Hematopoietic multipotent progenitor cell treated with erythropoietin and hydrocortisone succinate and interleukin-3 and kit ligand, for 8 days (in vitro differentiated cells): ENCODE measurements at regions not wholly inside any gene's neighbourhood (a gene's known extent, or its start where the extent isn't known, plus 50 kb on each side); places are given as distances from the start of the nearest gene placed in this dataset.
A peak's percentile ranks its signal among the peaks of the same experiment; 100 is the strongest.
"Not testable (repeated sequence)": the region's sequence is repeated elsewhere in the genome, so short reads cannot be mapped to it uniquely, and the experiment has no call there.

Experiments
- DNase-seq: peaks from one replicate; pipeline ENCODE4 v3.0.0-alpha.2; 2015

DNA sequence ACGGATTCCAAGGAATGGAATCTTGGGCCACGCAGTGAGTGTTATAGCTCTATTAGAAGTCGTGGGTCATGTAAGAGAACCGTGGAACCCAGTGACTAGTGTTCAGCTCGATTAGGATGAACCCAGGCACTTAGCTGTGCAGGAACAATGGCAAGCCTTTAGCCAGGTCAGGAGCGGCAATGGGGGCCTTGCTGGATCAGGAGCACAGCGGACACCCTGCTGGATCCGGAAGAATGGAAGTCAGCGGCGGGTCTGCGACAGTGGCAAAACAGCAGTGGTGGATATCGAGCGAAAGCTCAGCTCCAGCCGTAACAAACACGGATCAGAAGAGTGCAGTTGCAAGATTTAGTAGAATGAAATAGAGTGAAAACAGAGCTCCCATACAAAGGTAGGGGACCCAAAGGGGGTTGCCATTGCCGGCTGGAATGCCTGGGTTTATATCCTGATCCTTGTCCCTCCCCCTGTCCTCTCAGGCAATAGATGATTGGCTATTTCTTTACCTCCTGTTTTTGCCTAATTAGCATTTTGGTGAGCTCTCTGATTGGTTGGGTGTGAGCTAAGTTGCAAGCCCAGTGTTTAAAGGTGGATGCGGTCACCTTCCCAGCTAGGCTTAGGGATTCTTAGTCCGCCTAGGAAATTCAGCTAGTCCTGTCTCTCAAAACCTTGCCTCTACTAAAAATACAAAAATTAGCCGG lies 618.3 kb upstream of the CBLB start:
- not testable (repeated sequence) for DNase-seq

DNA sequence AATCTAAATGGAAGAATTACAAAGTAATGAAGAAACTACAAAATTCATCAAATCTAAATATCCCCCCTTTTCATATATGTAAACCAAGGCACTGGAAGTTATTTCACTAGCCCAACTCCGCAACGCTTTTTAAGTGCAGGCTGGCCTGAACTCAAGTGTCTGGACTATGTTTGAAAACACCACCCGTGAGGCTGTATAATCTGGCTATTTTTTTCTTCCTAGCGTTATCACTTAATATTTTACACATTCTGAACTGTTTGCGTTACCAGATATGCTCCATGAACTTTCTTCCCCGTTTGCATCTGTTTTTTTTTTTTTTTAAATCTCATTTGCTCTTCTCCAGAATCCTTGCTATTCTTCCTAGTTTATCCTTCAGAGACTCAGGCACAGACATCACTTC lies 619.5 kb upstream of the CBLB start:
- no peak for DNase-seq

DNA sequence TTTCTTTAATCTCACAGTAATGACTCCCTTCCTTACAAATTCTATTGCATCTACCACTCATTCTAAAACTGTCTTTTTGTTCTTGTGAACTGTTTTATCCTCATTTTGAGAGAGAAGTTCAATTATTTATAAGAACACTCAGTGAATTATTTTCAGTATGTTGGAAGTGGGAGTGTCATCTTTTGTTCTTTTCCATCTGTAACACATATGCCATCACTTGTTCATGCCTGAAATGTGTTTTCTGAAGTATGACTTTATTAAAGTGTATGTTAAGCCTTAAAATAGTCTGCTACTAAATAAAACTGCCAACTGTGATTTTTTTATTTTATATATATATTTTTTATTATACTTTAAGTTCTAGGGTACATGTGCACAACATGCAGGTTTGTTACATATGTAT lies 623.0 kb upstream of the CBLB start:
- DNase-seq, result no peak

DNA sequence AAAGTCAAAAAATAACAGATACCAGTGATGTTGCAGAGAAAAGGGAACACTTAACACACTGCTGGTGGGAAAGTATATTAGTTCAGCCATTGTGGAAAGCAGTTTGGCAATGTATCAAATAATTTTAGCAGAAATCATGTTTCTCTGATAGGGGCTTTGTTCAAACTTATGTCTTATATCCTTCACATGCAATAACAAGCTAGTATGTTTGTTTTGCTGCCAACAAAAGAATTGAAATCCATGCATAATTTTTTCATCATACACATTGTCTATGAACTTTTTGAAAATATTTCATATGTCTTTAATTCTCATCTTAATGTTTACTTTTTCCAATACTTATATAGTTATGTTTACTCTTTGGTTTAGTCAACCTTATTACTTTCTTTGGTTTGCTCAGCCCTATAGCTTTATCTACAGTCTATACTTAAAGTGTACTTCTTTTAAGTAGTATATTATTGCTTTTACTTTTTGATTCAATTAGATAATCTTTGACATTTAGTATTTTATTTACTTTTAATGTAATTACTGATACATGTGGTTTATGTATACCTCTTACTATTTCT lies 639.6 kb upstream of the CBLB start:
- no peak for DNase-seq

DNA sequence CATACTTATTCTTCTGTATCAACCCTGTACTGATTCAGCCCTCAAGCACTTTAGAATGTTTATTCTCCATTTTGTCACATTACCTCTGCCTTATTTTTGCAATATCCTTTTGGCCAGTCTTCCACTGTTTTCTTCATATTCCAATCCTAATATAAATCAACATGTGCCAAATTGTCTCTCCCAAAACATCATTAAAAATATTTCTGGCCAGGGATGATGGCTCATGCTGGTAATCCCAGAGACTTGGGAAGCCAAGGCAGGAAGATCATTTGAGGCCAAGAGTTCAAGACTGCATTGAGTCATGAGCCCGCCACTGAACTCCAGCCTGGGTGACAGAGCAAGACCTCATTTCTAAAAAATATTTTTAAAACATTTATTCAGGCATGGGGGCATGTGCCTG lies 641.4 kb upstream of the CBLB start:
- no peak for DNase-seq

DNA sequence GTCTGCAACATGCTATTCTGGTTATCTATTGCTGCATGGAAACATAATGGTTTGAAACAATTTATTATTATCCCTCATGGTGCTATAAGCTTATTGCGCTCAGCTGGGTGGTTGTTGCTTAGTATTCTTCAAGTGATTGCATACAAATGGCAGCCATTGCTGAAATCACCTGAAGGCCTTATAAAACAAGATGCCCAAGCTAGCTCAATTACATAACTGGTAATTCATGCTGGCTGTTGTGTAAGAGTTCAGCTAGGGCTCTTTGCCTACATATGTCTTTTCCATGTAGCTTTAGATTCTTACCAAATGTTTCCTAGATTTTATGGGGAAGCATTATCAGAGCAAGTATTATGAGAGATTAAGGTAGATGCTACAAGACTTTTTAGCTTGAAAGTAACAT lies 644.0 kb upstream of the CBLB start:
- no peak for DNase-seq

DNA sequence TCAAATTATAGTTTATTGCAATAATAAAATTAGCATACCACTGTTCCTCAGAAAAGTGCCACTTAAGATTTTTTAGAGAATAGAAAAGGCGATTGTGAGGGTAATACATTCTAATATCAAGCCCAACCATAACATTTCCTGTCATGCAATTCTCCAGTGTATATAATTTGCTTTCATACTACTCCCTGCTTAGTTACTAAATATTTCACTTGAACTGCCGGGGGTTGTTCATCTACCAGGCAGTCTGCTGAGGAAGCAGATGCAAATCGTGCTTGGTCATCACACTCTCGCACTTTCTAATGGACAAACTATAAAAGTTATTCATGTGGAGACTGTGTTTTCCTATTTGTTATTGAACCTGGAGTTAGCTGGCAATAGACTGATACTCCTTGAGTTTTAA lies 645.6 kb upstream of the CBLB start:
- DNase-seq, result no peak

DNA sequence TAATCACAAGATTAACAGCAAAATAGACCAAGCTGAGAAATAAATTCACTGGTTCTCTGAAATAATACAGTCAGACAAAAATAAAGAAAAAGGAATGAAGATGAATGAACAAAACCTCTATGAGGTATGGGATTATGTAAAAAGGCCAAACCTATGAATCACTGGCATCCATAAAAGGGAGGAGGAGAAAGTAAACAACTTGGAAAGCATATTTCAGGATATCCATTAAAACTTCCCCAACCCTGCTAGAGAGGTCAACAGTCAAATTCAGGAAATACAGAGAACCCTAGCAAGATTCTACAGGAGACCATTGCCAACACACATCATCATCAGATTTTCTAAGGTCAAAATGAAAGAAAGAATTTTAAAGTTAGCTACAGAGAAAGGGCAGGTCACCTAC lies 649.7 kb upstream of the CBLB start:
- no peak for DNase-seq

DNA sequence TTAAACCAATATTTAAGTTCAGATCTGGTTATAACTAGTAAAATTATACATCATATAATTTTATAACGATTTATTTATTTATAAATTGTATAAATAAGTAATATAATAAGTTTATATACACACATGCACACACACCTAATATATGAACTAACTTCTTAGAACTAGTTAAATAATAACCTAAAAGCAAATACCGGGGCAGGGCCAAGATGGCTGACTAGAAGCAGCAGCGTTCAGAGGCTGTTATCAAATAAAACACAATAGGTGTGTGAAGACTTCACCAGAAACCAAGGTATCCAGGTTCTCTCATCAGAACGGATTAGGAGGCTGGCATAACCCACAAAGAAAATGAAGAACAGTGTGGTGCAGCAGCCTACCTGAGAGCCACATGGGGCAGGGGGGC lies 653.6 kb upstream of the CBLB start:
- DNase-seq, result no peak

DNA sequence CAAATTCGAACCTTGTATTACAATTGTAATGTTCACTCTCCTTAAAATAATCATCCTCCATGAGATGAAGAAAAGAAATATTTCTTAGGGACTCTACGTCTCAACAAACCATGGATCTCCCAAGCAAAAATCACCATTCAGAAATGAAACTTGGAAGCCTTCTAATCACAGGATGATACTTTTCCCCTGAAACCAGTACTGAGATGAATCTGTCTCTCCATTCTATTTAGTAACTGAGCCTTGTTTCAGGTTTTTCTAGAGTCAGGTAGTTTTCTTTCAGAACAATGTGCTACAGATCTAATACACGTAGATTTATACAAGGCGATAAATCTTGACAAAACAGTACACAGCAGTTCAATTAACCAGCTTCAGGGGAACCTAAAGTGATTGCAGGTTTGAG lies 660.1 kb upstream of the CBLB start:
- no peak for DNase-seq

DNA sequence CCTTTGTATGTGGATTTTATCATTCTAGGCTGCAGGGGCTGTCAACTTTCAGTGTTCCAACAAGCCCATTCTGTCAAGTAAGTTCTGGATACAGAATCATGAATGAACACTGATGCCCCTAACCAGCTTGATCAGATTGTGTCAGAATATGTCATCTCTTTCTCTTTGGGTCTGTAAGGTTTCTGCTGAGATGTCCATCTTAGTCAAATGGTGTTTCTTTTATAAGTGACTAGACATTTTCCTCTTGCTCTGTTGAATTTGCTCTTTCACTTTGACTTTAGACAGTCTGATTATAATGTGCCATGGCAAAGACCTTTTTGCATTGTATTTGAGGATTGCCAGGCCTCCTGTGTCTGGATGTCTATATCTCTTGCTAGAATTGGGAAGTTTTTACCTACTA lies 660.9 kb upstream of the CBLB start:
- no peak for DNase-seq

DNA sequence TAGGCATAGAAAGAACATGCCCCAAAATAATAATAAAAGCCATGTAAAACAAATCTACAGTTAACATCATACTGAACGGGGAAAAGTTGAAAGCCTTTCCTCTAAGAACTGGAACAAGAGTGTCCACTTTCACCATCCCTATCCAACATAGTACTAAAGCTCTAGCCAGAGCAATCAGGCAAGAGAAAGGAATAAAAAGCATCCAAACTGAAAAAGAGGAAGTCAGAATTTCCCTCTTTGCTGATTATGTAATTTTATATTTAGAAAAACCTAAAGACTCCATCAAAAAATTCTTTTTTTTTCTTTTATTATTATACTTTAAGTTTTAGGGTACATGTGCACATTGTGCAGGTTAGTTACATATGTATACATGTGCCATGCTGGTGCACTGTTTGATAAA lies 661.6 kb upstream of the CBLB start:
- no peak for DNase-seq

DNA sequence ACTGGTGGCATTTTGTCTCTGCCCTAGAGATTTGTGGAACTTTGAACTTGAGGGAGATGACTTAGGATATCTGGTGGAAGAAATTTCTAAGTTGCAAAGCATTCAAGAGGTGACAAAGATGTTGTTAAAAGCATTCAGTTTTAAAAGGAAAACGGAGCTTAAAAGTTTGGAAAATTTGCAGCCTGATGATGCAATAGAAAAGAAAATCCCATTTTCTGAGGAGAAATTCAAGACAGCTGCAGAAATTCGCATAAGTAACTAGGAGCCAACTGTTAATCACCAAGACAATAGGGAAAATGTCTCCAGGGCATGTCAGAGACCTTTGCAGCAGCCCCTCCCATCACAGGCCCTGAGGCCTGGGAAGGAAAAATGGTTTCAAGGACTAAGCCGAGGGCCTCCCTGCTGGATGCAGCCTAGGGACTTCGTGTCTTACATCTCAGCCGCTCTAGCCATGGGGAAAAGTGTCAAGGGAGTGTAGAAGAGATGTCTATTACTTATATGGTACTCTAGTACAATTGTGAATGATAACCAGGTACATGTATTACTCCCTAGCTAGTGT lies 663.0 kb upstream of the CBLB start:
- DNase-seq, result not testable (repeated sequence)

DNA sequence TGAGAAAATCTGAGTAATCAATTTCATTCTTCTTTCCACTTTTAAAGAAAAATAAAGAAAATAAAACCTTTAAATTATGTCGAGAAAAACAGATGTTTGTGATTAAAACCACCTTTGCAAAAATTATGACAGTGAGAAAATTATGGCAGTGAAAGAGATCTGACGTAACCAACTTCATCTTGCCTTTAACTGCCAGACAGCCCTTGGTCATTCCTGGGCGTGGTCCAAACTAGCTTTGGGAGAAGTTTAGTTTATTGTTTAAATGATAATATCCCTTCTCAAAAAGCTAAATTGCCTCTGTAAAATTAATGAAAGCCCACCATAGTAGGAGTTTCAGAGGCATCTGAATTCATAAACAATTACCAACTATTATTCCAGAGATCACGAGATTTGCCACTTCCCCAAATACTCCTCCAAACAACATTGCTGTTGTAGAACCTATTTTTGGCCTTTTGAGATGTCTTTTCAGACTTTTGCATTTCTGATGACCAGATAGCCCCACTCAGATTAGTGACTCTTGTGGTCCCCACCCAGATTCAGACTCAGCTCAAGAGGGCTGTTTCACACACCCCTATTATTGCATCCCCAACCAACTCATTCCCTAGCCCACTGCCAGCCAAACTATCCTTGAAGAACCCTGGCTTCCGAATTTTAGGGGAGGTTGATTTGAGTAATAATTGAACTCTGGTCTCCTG lies 664.4 kb upstream of the CBLB start:
- DNase-seq, result no peak

DNA sequence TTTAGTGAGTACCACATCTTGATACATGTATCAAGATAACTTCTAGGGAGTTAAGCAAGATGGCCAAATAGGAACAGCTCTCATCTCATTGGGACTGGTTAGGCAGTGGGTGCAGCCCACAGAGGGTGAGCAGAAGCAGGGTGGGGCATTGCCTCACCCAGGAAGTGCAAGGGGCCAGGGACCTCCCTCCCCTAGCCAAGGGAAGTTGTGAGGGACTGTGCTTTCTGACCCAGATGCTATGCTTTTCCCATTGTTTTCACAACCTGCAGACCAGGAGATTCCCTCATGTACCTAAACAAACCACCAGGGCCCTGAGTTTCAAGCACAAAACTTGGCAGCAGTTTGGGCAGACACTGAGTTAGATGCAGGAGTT lies 665.0 kb upstream of the CBLB start:
- no peak for DNase-seq

DNA sequence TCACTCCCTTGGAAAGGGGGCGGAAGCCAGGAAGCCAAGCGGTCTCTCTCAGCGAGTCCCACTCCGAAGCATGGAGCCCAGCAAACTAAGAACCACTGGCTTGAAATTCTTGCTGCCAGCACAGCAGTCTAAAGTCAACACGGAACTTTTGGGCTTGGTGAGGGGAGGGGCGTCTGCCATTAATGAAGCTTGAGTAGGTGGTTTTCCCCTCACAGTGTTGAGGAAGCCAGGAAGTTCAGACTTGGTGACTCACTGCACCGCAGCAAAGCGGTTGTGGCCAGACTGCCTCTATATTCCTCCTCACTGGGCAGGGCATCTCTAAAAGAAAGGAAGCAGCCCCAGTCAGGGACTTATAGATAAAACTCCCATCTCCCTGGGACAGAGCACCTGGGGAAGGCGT lies 665.4 kb upstream of the CBLB start:
- DNase-seq, result peak; percentile 28

DNA sequence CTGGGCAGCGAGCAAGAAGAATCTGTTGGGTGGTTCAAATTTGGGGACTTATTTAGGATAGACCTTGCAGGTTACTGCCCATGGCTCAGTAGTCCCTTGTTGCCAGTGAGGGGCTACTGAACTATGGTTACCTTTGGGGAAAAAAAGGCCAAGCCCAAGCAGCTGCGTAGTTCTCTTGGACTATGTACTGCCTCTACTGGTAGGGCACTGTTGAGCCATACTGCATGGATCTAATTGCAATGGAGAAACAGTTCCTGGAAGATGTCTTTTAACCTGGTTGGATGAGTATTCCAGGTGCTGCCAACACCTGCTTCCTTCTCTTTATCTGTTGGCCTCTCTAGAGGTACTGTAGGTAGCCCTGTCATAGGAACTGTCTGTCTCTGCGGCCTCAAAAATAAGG lies 671.9 kb upstream of the CBLB start:
- no peak for DNase-seq

DNA sequence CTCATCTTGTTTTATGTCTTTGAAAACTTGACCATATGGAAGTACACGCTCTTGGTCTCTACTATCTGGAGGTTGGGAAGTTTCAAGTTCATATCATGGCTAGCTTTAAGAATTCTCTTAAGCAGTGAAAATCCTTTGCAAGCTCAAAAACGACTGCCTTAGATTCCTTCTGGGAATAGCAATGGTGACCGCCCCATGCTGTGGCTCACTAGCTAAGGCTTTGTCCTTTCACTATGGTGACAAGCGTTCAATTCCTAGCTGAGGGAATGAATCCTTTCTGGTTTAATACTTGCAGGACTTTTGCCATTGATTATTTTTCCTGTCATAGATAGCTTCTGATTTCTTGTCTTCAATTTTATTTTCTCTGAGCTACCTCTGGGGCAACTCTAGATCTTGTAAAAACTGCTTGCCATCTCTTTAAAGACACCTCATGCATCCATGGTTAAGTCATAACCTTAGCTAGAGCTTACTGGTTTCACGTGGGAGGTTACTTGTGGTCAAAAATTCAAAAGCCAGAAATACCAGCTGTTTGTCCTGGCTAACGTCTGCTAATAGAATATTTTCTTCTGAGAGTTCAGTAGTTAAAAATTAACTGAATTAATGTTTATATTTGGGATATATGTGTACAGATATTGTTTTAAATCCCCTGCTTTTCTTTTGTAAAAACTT lies 673.4 kb upstream of the CBLB start:
- DNase-seq, result no peak

DNA sequence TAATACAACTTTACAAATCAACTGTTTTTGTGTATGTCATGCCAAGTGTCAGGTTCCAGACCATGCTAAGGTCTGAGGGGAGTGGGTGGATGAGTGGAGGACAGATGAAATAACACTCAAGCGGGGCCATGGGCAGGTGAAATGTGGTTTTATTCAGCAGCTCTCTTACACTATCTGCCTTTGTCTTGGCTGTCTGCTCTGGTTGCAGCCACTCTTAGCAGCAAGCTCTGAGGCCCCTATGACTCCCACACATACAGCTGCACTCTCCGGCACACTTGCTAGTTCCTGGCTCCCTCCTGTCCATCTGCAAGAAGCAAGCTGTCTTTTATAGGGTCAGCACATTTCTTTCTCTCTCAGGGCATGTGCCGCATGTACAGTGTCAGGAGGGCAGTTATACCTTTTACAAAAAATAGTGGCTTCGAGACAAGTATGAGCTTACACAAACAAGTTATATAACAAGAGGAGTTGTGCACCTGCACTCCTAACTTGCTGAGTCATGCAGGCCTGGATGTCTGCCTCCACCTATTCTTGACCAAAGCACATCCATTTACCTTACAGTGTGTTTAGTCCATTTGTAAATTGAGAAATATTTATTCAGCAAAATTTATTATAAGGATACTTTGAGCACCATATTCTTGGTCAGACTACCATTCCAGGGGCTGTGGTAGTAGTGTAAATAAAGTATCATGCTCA lies 683.7 kb upstream of the CBLB start:
- DNase-seq, result no peak

DNA sequence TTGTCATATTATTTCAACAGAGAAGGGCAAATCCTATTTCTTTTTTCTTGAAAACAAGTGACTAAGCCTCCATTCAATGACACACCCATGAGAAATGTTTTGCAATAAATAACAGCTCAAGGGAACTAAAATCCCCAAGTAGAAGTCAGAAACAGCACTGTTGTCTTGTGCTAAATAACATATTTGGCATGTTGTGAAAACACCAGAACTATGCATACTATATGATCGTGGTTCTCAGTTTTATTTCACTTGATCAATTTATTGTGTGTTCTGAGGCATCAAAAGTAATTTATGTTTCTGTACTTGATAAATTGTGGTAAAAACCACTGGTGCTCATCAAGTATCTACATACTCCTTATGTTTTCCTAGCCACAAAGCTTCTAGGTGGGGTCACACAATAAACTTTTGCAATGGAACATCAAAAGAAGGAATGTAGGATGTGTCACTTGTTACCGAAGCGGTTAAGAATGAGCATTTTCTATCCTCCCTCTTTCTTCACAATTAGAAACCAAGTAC lies 691.7 kb upstream of the CBLB start:
- DNase-seq, result peak; percentile 63

DNA sequence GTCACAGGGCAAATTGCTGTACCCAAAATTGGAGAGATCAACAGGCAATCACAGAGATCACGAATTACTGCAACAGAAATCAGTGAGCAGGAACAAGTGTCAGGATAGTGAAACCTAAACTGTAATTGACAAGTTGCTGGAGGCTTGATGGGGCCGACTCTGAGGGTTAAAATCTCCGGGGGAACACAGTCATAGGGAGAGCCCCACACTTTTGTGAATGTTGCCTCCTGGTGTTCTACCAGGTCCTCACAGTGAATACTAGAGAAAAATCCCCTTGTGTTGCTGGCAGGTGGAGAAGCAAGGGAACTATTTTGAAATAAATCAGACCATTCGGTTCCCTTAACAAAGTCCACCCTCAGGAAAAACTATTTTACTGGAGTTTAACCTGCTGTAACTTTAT lies 697.5 kb upstream of the CBLB start:
- DNase-seq, result no peak

DNA sequence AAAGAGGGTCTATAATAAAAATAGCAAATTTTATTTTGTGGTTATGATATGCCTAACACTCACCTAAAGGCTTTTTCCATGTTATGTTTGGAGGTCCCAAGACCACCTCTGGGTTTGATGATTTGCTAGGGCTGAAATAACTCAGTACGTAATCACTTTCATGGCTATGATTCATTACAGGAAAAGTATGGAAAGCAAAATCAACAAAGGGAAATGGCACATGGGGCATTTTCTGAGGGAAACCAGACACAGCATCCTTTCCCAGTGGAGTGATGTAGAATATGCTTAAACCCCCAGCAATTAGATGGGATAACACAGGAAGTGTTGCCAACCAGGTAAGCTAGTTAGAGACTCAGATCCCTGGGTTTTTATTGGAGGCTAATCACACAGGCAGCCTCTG lies 701.6 kb upstream of the CBLB start:
- DNase-seq, result no peak

DNA sequence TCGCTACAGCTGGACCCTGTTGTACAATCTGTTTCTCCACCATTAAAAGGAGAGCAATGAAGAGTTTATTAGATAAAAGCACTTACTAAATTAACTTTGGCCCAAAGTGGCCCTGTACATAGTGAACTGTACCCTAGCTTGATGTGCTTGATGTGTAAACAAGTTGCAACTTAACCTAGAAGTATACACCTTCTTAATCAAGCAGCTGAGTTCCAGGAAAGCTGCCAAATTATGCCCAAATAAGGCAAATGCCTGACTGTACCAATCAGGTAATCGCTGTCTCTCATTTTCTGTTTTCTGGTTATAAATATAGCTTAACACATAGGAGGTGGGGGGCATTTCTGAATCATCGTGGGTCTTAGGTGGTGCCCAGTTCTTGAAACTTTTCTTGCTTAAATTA lies 704.8 kb upstream of the CBLB start:
- no peak for DNase-seq
